ENCODE measurements at regions not wholly inside any gene's neighbourhood (a gene's known extent, or its start where the extent isn't known, plus 50 kb on each side); places are given as distances from the start of the nearest gene placed in this dataset.

DNA sequence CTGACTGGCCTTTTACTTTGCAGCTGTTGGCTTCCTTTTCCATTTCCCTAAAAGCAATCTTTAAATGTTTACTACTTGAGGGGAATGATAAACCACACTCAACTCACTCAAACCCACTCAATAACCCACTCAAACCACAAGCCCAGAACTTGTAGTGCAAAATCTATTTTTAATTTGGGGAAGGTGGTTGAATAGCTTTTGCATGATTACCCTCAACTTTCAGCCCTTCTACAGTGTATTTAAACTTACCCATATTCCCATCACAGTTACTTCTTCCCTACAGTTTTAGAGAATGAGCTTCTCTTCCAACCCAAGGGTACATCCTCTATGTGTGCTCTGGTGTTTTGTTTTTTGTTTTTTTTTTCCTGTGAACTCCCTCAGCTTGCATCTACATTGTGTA is 636.1 kb downstream of the TDRD15 start:
- TF ChIP-seq ARNT (IDR thresholded peaks at IDR 0.05) (no peak), TARDBP (IDR thresholded peaks at IDR 0.05) (no peak), FOXA1 (IDR thresholded peaks at IDR 0.05) (no peak), FOXK2 (IDR thresholded peaks at IDR 0.05) (no peak), L3MBTL2 (conservative IDR thresholded peaks at IDR 0.05) (no peak), BHLHE40 (IDR thresholded peaks at IDR 0.05; ENCODE audit: borderline replicate concordance) (no peak), ZNF384 (IDR thresholded peaks at IDR 0.05) (no peak), SP1 (IDR thresholded peaks at IDR 0.05) (no peak), HDGF (IDR thresholded peaks at IDR 0.05; ENCODE audit: borderline replicate concordance) (no peak), FOXM1 (IDR thresholded peaks at IDR 0.05; ENCODE audit: borderline replicate concordance) (no peak)
